H1 (cell line): ENCODE measurements at regions not wholly inside any gene's neighbourhood (a gene's known extent, or its start where the extent isn't known, plus 50 kb on each side); places are given as distances from the start of the nearest gene placed in this dataset.

Experiments used
- CTCF ChIA-PET: fragments of 300-600 bp; sonication (Branson Sonifier 250); formaldehyde crosslinking; loops from one replicate; lab custom pipeline; 2021; ENCODE audit not compliant: partially characterized antibody; lab: Charles Lee
- POLR2A ChIA-PET: fragments of 300-600 bp; sonication (Branson Sonifier 250); formaldehyde crosslinking; loops from one replicate; lab custom pipeline; 2021; ENCODE audit warnings: inconsistent platforms; ENCODE audit not compliant: partially characterized antibody; lab: Charles Lee
- DNase-seq, 2 experiments: peaks; one replicate each; pipeline versions ENCODE4 v3.0.0 to v3.0.0-alpha.2; 2010 to 2022; ENCODE audit warnings: low spot score in 2 of 2, low read depth in 1 of 2, mixed read lengths in 1 of 2
- FAIRE-seq: peaks from 2 replicates; lab custom pipeline; 2011; peaks lifted over from hg19 to GRCh38; lab: Jason Lieb, UNC
- H2AFZ ChIP-seq: 2 replicates; pipeline ENCODE4 v1.8.1; 2012; ENCODE audit warnings: low read length, inconsistent platforms
- H2AK5ac ChIP-seq: 2 replicates; pipeline ENCODE4 v1.6.1; 2013; ENCODE audit warnings: low read depth, low read length
- H2BK120ac ChIP-seq: replicated peaks from 2 replicates; pipeline ENCODE3; 2013; ENCODE audit warnings: low read depth, low read length, inconsistent platforms
- H2BK12ac ChIP-seq: 2 replicates; pipeline ENCODE4 v1.6.1; 2013; ENCODE audit warnings: low read depth, low read length
- H2BK15ac ChIP-seq: 2 replicates; pipeline ENCODE4 v1.6.1; 2013; ENCODE audit warnings: low read length
- H2BK20ac ChIP-seq: 2 replicates; pipeline ENCODE4 v1.6.1; 2013; ENCODE audit warnings: low read length
- H2BK5ac ChIP-seq: 2 replicates; pipeline ENCODE4 v1.6.1; 2013; ENCODE audit warnings: low read depth, low read length
- H3K14ac ChIP-seq: 2 replicates; pipeline ENCODE4 v1.6.1; 2013; ENCODE audit warnings: inconsistent platforms; ENCODE audit not compliant: insufficient read length
- H3K18ac ChIP-seq: 2 replicates; pipeline ENCODE4 v1.6.1; 2013; ENCODE audit warnings: low read length; ENCODE audit errors: extremely low read depth
- H3K23ac ChIP-seq: 2 replicates; pipeline ENCODE4 v1.6.1; 2013; ENCODE audit warnings: inconsistent platforms; ENCODE audit not compliant: insufficient read length
- H3K23me2 ChIP-seq: 2 replicates; pipeline ENCODE4 v1.6.1; 2013; ENCODE audit warnings: low read depth, low read length
- H3K27ac ChIP-seq: 2 replicates; pipeline ENCODE4 v1.6.1; 2011; ENCODE audit warnings: low read depth, low read length, inconsistent platforms
- H3K27me3 ChIP-seq, 4 experiments: replicated peaks in 1 of 4; 1 replicate in 1 of 4; 2 replicates in 3 of 4; pipeline versions ENCODE4 v1.6.1 to v1.8.1; 2011 to 2013; ENCODE audit warnings: low read length in 3 of 4, mild to moderate bottlenecking in 3 of 4, inconsistent platforms in 2 of 4, mixed read lengths in 2 of 4, moderate library complexity in 1 of 4; ENCODE audit not compliant: control insufficient read depth in 3 of 4, insufficient read depth in 3 of 4; ENCODE audit errors: extremely low read depth in 1 of 4
- H3K36me3 ChIP-seq, 4 experiments: 2 replicates each; pipeline versions ENCODE4 v1.6.1 to v1.8.1; 2011 to 2013; ENCODE audit warnings: mild to moderate bottlenecking in 4 of 4, low read length in 3 of 4, moderate library complexity in 2 of 4, control low read depth in 1 of 4, inconsistent platforms in 1 of 4; ENCODE audit not compliant: insufficient read depth in 4 of 4, control insufficient read depth in 2 of 4
- H3K4ac ChIP-seq: replicated peaks from 2 replicates; pipeline ENCODE3; 2013; ENCODE audit warnings: low read length, low read depth, mixed read lengths, inconsistent platforms; ENCODE audit not compliant: insufficient read length
- H3K4me1 ChIP-seq, 4 experiments: replicated peaks in 1 of 4; 1 replicate in 1 of 4; 2 replicates in 3 of 4; pipeline versions ENCODE4 v1.6.1 to v1.8.1; 2011 to 2013; ENCODE audit warnings: low read length in 3 of 4, inconsistent platforms in 2 of 4, mixed read lengths in 1 of 4; ENCODE audit not compliant: insufficient read depth in 4 of 4, control insufficient read depth in 3 of 4
- H3K4me2 ChIP-seq, 2 experiments: 2 replicates each; pipeline versions ENCODE4 v1.6.1 to v1.8.1; 2011 to 2013; ENCODE audit warnings: low read depth in 2 of 2, low read length in 2 of 2, control low read depth in 1 of 2, inconsistent platforms in 1 of 2, mild to moderate bottlenecking in 1 of 2; ENCODE audit not compliant: insufficient read depth in 1 of 2
- H3K4me3 ChIP-seq, 4 experiments: fragments of 200-600, 300-600 bp in 1 of 4; sonication (generic), shearing (Covaris generic), sonication (Bioruptor Twin) in 1 of 4; 2 replicates each; pipeline versions ENCODE4 v1.5.1 to v1.8.1; 2011 to 2016; ENCODE audit warnings: low read length in 4 of 4, low read depth in 3 of 4, control low read depth in 2 of 4, inconsistent platforms in 2 of 4, mild to moderate bottlenecking in 2 of 4, mixed read lengths in 1 of 4, moderate library complexity in 1 of 4; ENCODE audit not compliant: insufficient read depth in 2 of 4; ENCODE audit errors: extremely low read depth in 1 of 4
- H3K56ac ChIP-seq: replicated peaks from 2 replicates; pipeline ENCODE3; 2013; ENCODE audit warnings: low read depth, mild to moderate bottlenecking, mixed read lengths, low read length, inconsistent platforms; ENCODE audit not compliant: insufficient read length
- H3K79me1 ChIP-seq: 2 replicates; pipeline ENCODE4 v1.6.1; 2013; ENCODE audit warnings: low read depth, low read length, control low read depth
- H3K79me2 ChIP-seq, 2 experiments: 2 replicates each; pipeline versions ENCODE4 v1.6.1 to v1.8.1; 2012 to 2013; ENCODE audit warnings: low read length in 2 of 2, mild to moderate bottlenecking in 2 of 2, inconsistent platforms in 1 of 2; ENCODE audit not compliant: insufficient read depth in 2 of 2, control insufficient read depth in 1 of 2
- H3K9ac ChIP-seq, 4 experiments: replicated peaks in 1 of 4; 1 replicate in 1 of 4; 2 replicates in 3 of 4; pipeline versions ENCODE4 v1.6.1 to v1.8.1; 2011 to 2013; ENCODE audit warnings: low read depth in 3 of 4, low read length in 3 of 4, control low read depth in 2 of 4, mild to moderate bottlenecking in 2 of 4, moderate library complexity in 2 of 4, inconsistent platforms in 1 of 4; ENCODE audit errors: extremely low read depth in 1 of 4
- H3K9me3 ChIP-seq, 2 experiments: 2 replicates each; pipeline versions ENCODE4 v1.6.1 to v1.8.1; 2012 to 2013; ENCODE audit warnings: mild to moderate bottlenecking in 2 of 2, moderate library complexity in 2 of 2, control low read depth in 1 of 2, inconsistent platforms in 1 of 2, low read depth in 1 of 2, low read length in 1 of 2, mixed read lengths in 1 of 2; ENCODE audit not compliant: insufficient read depth in 2 of 2
- H4K20me1 ChIP-seq, 2 experiments: replicated peaks in 1 of 2; 2 replicates each; pipeline versions ENCODE3 to v1.8.1; 2011 to 2013; ENCODE audit warnings: inconsistent platforms in 2 of 2, low read length in 2 of 2, mild to moderate bottlenecking in 1 of 2; ENCODE audit not compliant: insufficient read depth in 2 of 2, control insufficient read depth in 1 of 2
- H4K5ac ChIP-seq: 2 replicates; pipeline ENCODE4 v1.6.1; 2013; ENCODE audit warnings: low read length, low read depth, mixed read lengths, inconsistent platforms; ENCODE audit not compliant: insufficient read length
- H4K8ac ChIP-seq: 2 replicates; pipeline ENCODE4 v1.8.0; 2013; ENCODE audit warnings: mild to moderate bottlenecking, moderate library complexity, low read length, inconsistent platforms; ENCODE audit not compliant: insufficient read depth; ENCODE audit errors: extremely low read depth
- H4K91ac ChIP-seq: replicated peaks from 2 replicates; pipeline ENCODE3; 2013; ENCODE audit warnings: low read length, mixed read lengths, inconsistent platforms; ENCODE audit not compliant: insufficient read length
- CBX5 ChIP-seq: fragments of 300-800, 300-1000 bp; sonication (generic); IDR thresholded peaks from 2 replicates; pipeline ENCODE4 v1.7.1; 2016; ENCODE audit warnings: antibody characterized with exemption, low read length, low read depth
- CEBPB ChIP-seq: IDR thresholded peaks from 2 replicates; pipeline ENCODE4 v1.6.1; 2012; ENCODE audit warnings: low read depth, low read length
- CHD1 ChIP-seq: IDR thresholded peaks from 2 replicates; pipeline ENCODE4 v1.6.1; 2012; ENCODE audit warnings: low read depth, low read length, improper control_type of control experiment
- CHD2 ChIP-seq: IDR thresholded peaks from 2 replicates; pipeline ENCODE4 v1.6.1; 2012; ENCODE audit warnings: low read length, improper control_type of control experiment
- FOSL1 ChIP-seq: IDR thresholded peaks from 2 replicates; pipeline ENCODE4 v1.6.1; 2011; ENCODE audit warnings: mild to moderate bottlenecking, low read depth, low read length, moderate library complexity; ENCODE audit not compliant: insufficient read depth
- GTF2F1 ChIP-seq: IDR thresholded peaks from 2 replicates; pipeline ENCODE4 v1.6.1; 2012; ENCODE audit warnings: low read depth, low read length, improper control_type of control experiment, borderline replicate concordance
- HDAC2 ChIP-seq, 2 experiments: fragments of 300-600 bp in 1 of 2; sonication (generic) in 1 of 2; IDR thresholded peaks; 2 replicates each; pipeline ENCODE4 v1.6.1; 2011 to 2012; ENCODE audit warnings: low read depth in 2 of 2, low read length in 2 of 2, mild to moderate bottlenecking in 2 of 2, moderate library complexity in 2 of 2, borderline replicate concordance in 1 of 2, inconsistent platforms in 1 of 2
- HDAC6 ChIP-seq: IDR thresholded peaks from one replicate; pipeline ENCODE4 v1.7.1; 2012; ENCODE audit warnings: low read depth, mild to moderate bottlenecking, inconsistent platforms, low read length, moderate library complexity
- KDM5A ChIP-seq: fragments of 200-600 bp; IDR thresholded peaks from 2 replicates; pipeline ENCODE4 v1.7.1; 2012; ENCODE audit warnings: mild to moderate bottlenecking, low read length, inconsistent platforms, mixed read lengths
- NANOG ChIP-seq: IDR thresholded peaks from 2 replicates; pipeline ENCODE4 v1.6.1; 2011; ENCODE audit warnings: low read length, low read depth, mild to moderate bottlenecking, inconsistent platforms; ENCODE audit not compliant: insufficient read depth, poor library complexity, severe bottlenecking
- POU5F1 ChIP-seq: IDR thresholded peaks from 2 replicates; pipeline ENCODE4 v1.6.1; 2011; ENCODE audit warnings: low read depth, mild to moderate bottlenecking, low read length, moderate library complexity
- SRF ChIP-seq: IDR thresholded peaks from 2 replicates; pipeline ENCODE4 v1.6.1; 2011; ENCODE audit warnings: mild to moderate bottlenecking, low read depth, low read length, moderate library complexity
- TCF12 ChIP-seq: IDR thresholded peaks from 2 replicates; pipeline ENCODE4 v1.6.1; 2011; ENCODE audit warnings: low read depth, mild to moderate bottlenecking, low read length
- WGBS, 2 experiments: shearing (Covaris generic) in 1 of 2; methylation state at CpG; one replicate each; pipeline versions ENCODE4 v1.1.6 to v1.1.7; 2013 to 2015; ENCODE audit warnings: low lambda C conversion rate in 2 of 2, mixed read lengths in 2 of 2, inconsistent platforms in 1 of 2, low coverage in 1 of 2, missing lambda C conversion rate in 1 of 2; ENCODE audit not compliant: insufficient replicate concordance in 2 of 2, insufficient coverage in 1 of 2, insufficient read length in 1 of 2; ENCODE audit errors: extremely low coverage in 1 of 2, missing lambda C conversion rate in 1 of 2; 5-methylcytosine and 5-hydroxymethylcytosine counted together

DNA sequence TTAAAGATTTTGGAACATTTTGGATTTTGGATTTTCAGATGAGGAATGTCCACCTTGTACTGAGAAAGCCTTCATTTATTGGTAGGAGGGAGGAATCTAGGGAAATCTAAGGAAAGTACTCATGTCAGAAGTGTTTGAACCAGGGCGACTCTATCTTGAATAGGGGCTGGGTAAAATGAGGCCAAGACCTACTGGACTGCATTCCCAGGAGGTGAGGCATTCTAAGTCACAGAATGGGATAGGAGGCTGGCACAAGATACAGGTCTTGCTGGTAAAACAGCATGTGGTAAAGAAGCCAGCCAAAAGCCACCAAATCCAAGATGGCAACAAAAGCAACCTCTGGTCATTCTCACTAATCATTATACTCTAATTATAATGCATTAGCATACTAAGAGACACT is 118.9 kb downstream of the MXRA5 start:
- no peak overlapping the region for H3K14ac ChIP-seq
- H2BK15ac ChIP-seq, result no peak overlapping the region
- no peak overlapping the region for H2BK12ac ChIP-seq
- no peaks in the 10 kb centered on the region for H3K79me2 ChIP-seq
- H2AFZ ChIP-seq, result no peak overlapping the region
- no peaks in the 10 kb centered on the region for H3K27me3 ChIP-seq
- H3K27ac ChIP-seq, result no peak overlapping the region
- H3K4me2 ChIP-seq, result no peak overlapping the region
- H3K9ac ChIP-seq, result no peak overlapping the region
- no peak overlapping the region for H4K5ac ChIP-seq
- no peaks in the 10 kb centered on the region for H3K79me1 ChIP-seq
- H2BK20ac ChIP-seq, result no peak overlapping the region
- CTCF ChIA-PET, result no interaction called here
- no peak overlapping the region for H2BK120ac ChIP-seq
- H3K18ac ChIP-seq, result no peak overlapping the region
- H3K36me3 ChIP-seq, result no peaks in the 10 kb centered on the region
- no peak overlapping the region for H2BK5ac ChIP-seq
- no peaks in the 10 kb centered on the region for H4K20me1 ChIP-seq
- no peaks in the 10 kb centered on the region for H3K23me2 ChIP-seq
- H3K9me3 ChIP-seq, result no peaks in the 10 kb centered on the region
- no peak for DNase-seq
- H3K4me1 ChIP-seq, result no peaks in the 10 kb centered on the region
- no CpG with 5 or more reads among the region's 1 CpG for WGBS, 2 experiments
- TF ChIP-seq HDAC2 (IDR thresholded peaks at IDR 0.05; ENCODE audit: borderline replicate concordance in 1 of 2, low read depth in 2 of 2, low read length in 2 of 2) (no peak), GTF2F1 (no peak), TCF12 (no peak), CBX5 (no peak), CEBPB (no peak), FOSL1 (no peak), POU5F1 (no peak), NANOG (no peak), CHD1 (no peak), SRF (no peak), HDAC6 (no peak), KDM5A (no peak), CHD2 (no peak)
- FAIRE-seq, result no peak
- H3K4me3 ChIP-seq, result no peak overlapping the region
- H2AK5ac ChIP-seq, result no peak overlapping the region
- no peak overlapping the region for H3K56ac ChIP-seq
- H3K4ac ChIP-seq, result no peak overlapping the region
- no peak overlapping the region for H4K8ac ChIP-seq
- POLR2A ChIA-PET, result no interaction called here
- H3K23ac ChIP-seq, result no peak overlapping the region
- H4K91ac ChIP-seq, result no peak overlapping the region
